HepG2 (cell line): ENCODE measurements at regions not wholly inside any gene's neighbourhood (a gene's known extent, or its start where the extent isn't known, plus 50 kb on each side); places are given as distances from the start of the nearest gene placed in this dataset.

Source experiments
- ATAC-seq: fragments of 200-7000 bp; cut with Tn5 transposase; 3 replicates; pipeline ENCODE4 v1.9.1; 2020; ENCODE audit warnings: mild to moderate bottlenecking, moderate library complexity
- BruUV-seq: library from RNA; stranded (reverse); fragments of 400-500 nt; replicated peaks from 2 replicates; lab custom pipeline; 2021; lab: Mats Ljungman, UMichigan
- CTCF ChIA-PET: fragments of 300-600 bp; formaldehyde crosslinking; extraction: SDS; loops from one replicate; lab custom pipeline; 2021; ENCODE audit warnings: low total read pairs, inconsistent platforms, low intra/inter-chr PET ratio; lab: Yijun Ruan, JAX
- POLR2A ChIA-PET: fragments of 350-600 bp; sonication (Branson Sonifier 250); formaldehyde crosslinking; loops from one replicate; lab custom pipeline; 2020; ENCODE audit warnings: antibody characterized with exemption, inconsistent platforms; lab: Yijun Ruan, JAX
- DNase-seq: peaks from one replicate; pipeline ENCODE4 v3.0.0-alpha.2; 2015; ENCODE audit warnings: low spot score
- FAIRE-seq: peaks from 3 replicates; lab custom pipeline; 2011; peaks lifted over from hg19 to GRCh38; lab: Jason Lieb, UNC
- H2AFZ ChIP-seq: one replicate; pipeline ENCODE4 v1.6.1; 2011; ENCODE audit warnings: low read length, inconsistent platforms
- H3K27ac ChIP-seq: fragments of 300-600 bp; 3 replicates; pipeline ENCODE4 v1.8.0; 2011; ENCODE audit warnings: mixed run types, mild to moderate bottlenecking, mixed read lengths, low read length, inconsistent platforms; ENCODE audit not compliant: insufficient read depth; ENCODE audit errors: extremely low read length
- H3K27me3 ChIP-seq, 2 experiments: fragments of 200-600 bp in 1 of 2; 2 replicates in 1 of 2; 3 replicates in 1 of 2; pipeline versions ENCODE4 v1.6.0 to v1.8.0; 2011; ENCODE audit warnings: low read length in 2 of 2, mild to moderate bottlenecking in 2 of 2, moderate library complexity in 2 of 2, inconsistent platforms in 1 of 2; ENCODE audit not compliant: insufficient read depth in 2 of 2, control insufficient read depth in 1 of 2
- H3K36me3 ChIP-seq, 2 experiments: fragments of 200-600 bp in 1 of 2; replicated peaks in 1 of 2; 2 replicates in 1 of 2; 3 replicates in 1 of 2; pipeline versions ENCODE4 v1.5.1 to v1.8.0; 2011; ENCODE audit warnings: low read length in 2 of 2, inconsistent platforms in 1 of 2; ENCODE audit not compliant: insufficient read depth in 2 of 2, control insufficient read depth in 1 of 2
- H3K4me1 ChIP-seq: 2 replicates; pipeline ENCODE4 v1.5.1; 2012; ENCODE audit warnings: low read length, inconsistent platforms; ENCODE audit not compliant: insufficient read depth
- H3K4me2 ChIP-seq: 2 replicates; pipeline ENCODE4 v1.6.0; 2011; ENCODE audit warnings: low read depth, low read length, inconsistent platforms
- H3K4me3 ChIP-seq, 3 experiments: fragments of 200-600 bp in 1 of 3; sonication (generic), shearing (Covaris generic) in 1 of 3; replicated peaks in 1 of 3; 2 replicates each; pipeline ENCODE4 v1.5.1; 2011 to 2016; ENCODE audit warnings: low read length in 3 of 3, inconsistent platforms in 2 of 3, low read depth in 2 of 3, mild to moderate bottlenecking in 2 of 3, control low read depth in 1 of 3, mixed read lengths in 1 of 3; ENCODE audit not compliant: insufficient read depth in 1 of 3
- H3K79me2 ChIP-seq: one replicate; pipeline ENCODE4 v1.6.1; 2011; ENCODE audit warnings: low read length, inconsistent platforms; ENCODE audit not compliant: insufficient read depth
- H3K9ac ChIP-seq: 2 replicates; pipeline ENCODE4 v1.6.0; 2011; ENCODE audit warnings: mild to moderate bottlenecking, low read depth, low read length, inconsistent platforms; ENCODE audit not compliant: insufficient read depth
- H3K9me3 ChIP-seq: 2 replicates; pipeline ENCODE4 v1.5.1; 2012; ENCODE audit warnings: mild to moderate bottlenecking, low read length
- H4K20me1 ChIP-seq: 2 replicates; pipeline ENCODE4 v1.6.0; 2011; ENCODE audit warnings: inconsistent platforms, mild to moderate bottlenecking, low read length, moderate library complexity; ENCODE audit not compliant: insufficient read depth
- E2F2 ChIP-seq: sonication (generic); formaldehyde crosslinking; IDR thresholded peaks from 2 replicates; pipeline ENCODE4 v1.4.0; 2020; ENCODE audit warnings: missing genetic modification reagents, borderline replicate concordance
- HMGXB4 ChIP-seq, 2 experiments: sonication (generic) in 1 of 2; formaldehyde crosslinking in 1 of 2; IDR thresholded peaks; 2 replicates each; pipeline versions ENCODE4 v1.4.0 to v1.6.1; 2018 to 2020; ENCODE audit warnings: missing genetic modification reagents in 2 of 2, borderline replicate concordance in 1 of 2, low read depth in 1 of 2, mild to moderate bottlenecking in 1 of 2, missing biosample characterization in 1 of 2
- KAT2B ChIP-seq: fragments of 150-350 bp; IDR thresholded peaks from 2 replicates; pipeline ENCODE4 v1.6.1; 2014; ENCODE audit warnings: low read depth, low read length, borderline replicate concordance
- KLF11 ChIP-seq: IDR thresholded peaks from 2 replicates; pipeline ENCODE4 v1.6.1; 2016; ENCODE audit warnings: missing compliant biosample characterization
- KLF6 ChIP-seq: IDR thresholded peaks from 2 replicates; pipeline ENCODE4 v1.8.0; 2016; ENCODE audit warnings: missing biosample characterization, missing genetic modification reagents
- LCORL ChIP-seq, 2 experiments: fragments of 450-650 bp in 1 of 2; sonication (generic) in 1 of 2; formaldehyde crosslinking in 1 of 2; IDR thresholded peaks; 2 replicates each; pipeline versions ENCODE4 v1.5.0 to v1.6.1; 2017 to 2020; ENCODE audit warnings: antibody characterized with exemption in 1 of 2, missing genetic modification reagents in 1 of 2
- PBX3 ChIP-seq: sonication (generic); formaldehyde crosslinking; IDR thresholded peaks from 2 replicates; pipeline ENCODE4 v1.8.1; 2023; ENCODE audit warnings: missing genetic modification reagents, inconsistent platforms, borderline replicate concordance
- RBAK ChIP-seq: sonication (generic); formaldehyde crosslinking; IDR thresholded peaks from 2 replicates; pipeline ENCODE4 v1.5.1; 2020; ENCODE audit warnings: mild to moderate bottlenecking, missing genetic modification reagents
- REL ChIP-seq: sonication (generic); formaldehyde crosslinking; conservative IDR thresholded peaks from 2 replicates; pipeline ENCODE4 v1.8.0; 2022; ENCODE audit warnings: mild to moderate bottlenecking, missing genetic modification reagents, moderate library complexity
- SRF ChIP-seq: IDR thresholded peaks from 2 replicates; pipeline ENCODE4 v1.6.1; 2011; ENCODE audit warnings: mild to moderate bottlenecking, low read depth, low read length, moderate library complexity
- ZMYM4 ChIP-seq: sonication (generic); formaldehyde crosslinking; IDR thresholded peaks from 2 replicates; pipeline ENCODE4 v1.8.1; 2023; ENCODE audit warnings: mild to moderate bottlenecking, missing genetic modification reagents
- ZNF274 ChIP-seq: sonication (generic); formaldehyde crosslinking; IDR thresholded peaks from 2 replicates; pipeline ENCODE4 v1.5.1; 2020; ENCODE audit warnings: mild to moderate bottlenecking, missing genetic modification reagents
- WGBS: methylation state at CpG from one replicate; pipeline ENCODE4 v1.1.6; 2017; ENCODE audit warnings: low lambda C conversion rate; 5-methylcytosine and 5-hydroxymethylcytosine counted together
- in situ Hi-C: cut with HindIII; loops from 2 replicates; pipeline ENCODE4 v1.10.0; 2017; ENCODE audit warnings: low pct_unique_long_range_greater_than_20kb; ENCODE audit not compliant: extremely low pct_ligation_motif_present
- intact Hi-C: fragments of 100-400 bp; cut with micrococcal nuclease; formaldehyde crosslinking; loops from one replicate; pipeline ENCODE4 v1.10.0; 2022; ENCODE audit not compliant: unreplicated experiment

GRCh38 chr3:193787496-193787870, 194.5 kb downstream of the OPA1 start:
- POLR2A ChIA-PET: no interaction called here
- Histone ChIP-seq H3K4me1 (peaks cover 8% of the 10 kb centered on the region), H3K79me2 (no peaks in the 10 kb centered on the region), H3K4me3 (no peak overlapping the region), H3K9me3 (no peaks in the 10 kb centered on the region), H3K36me3 (no peaks in the 10 kb centered on the region), H3K27ac (no peak overlapping the region), H3K27me3 (peaks cover 0 to 24% of the 10 kb centered on the region in 2 experiments; a peak in 4 of 5 replicates), H4K20me1 (no peaks in the 10 kb centered on the region), H2AFZ (no peak overlapping the region), H3K4me2 (no peak overlapping the region), H3K9ac (no peak overlapping the region)
- DNase-seq (no peak), ATAC-seq (no peak; the same call in 2 of the 3 replicates), FAIRE-seq (no peak)
- in situ Hi-C loops: loop anchor here (5.0 kb wide), 1 partner anchor 530 kb away; no protein-coding TSS in a partner anchor
- intact Hi-C loops: no loop called here
- no peak for TF ChIP-seq REL (CRISPR knock-in tag)
- no peak for TF ChIP-seq SRF
- TF ChIP-seq E2F2: no peak
- no peak for TF ChIP-seq ZNF274 (CRISPR knock-in tag)
- 83% methylated on average over 7 of the region's 12 CpGs for WGBS
- BruUV-seq: no TSS peak
- CTCF ChIA-PET: interaction anchor here (1.8 kb wide), 1 partner anchor 528 kb away, joined by 16 read pairs; no protein-coding TSS in a partner anchor

GRCh38 chr3:193788189-193788991, 195.4 kb downstream of the OPA1 start:
- ChIA-PET POLR2A (no interaction called here), CTCF (interaction anchor here (1.2 to 1.8 kb wide), 3 partner anchors 349 to 528 kb away, joined by 3 to 16 read pairs (median 6); no protein-coding TSS in a partner anchor)
- no peaks in the 10 kb centered on the region for H4K20me1 ChIP-seq
- DNase-seq (peak; percentile 64), FAIRE-seq (peak; percentile 59), ATAC-seq (peak; percentile 98)
- peak overlapping the region; percentile 19; the same call in 1 of the 2 replicates for H3K4me2 ChIP-seq
- intact Hi-C loops (loop anchor here (2.0 kb wide), 2 partner anchors 124 to 348 kb away; partner anchors contain the start of gene HES1), in situ Hi-C loops (loop anchor here (5.0 kb wide), 1 partner anchor 529 kb away; no protein-coding TSS in a partner anchor)
- H3K79me2 ChIP-seq: no peaks in the 10 kb centered on the region
- no peak overlapping the region for H3K9ac ChIP-seq
- peaks cover 0 to 16% of the 10 kb centered on the region in 2 experiments; a peak in 3 of 5 replicates for H3K27me3 ChIP-seq
- no TSS peak for BruUV-seq
- no peaks in the 10 kb centered on the region for H3K36me3 ChIP-seq
- H2AFZ ChIP-seq: no peak overlapping the region
- H3K9me3 ChIP-seq: no peaks in the 10 kb centered on the region
- H3K4me1 ChIP-seq: no peaks in the 10 kb centered on the region
- WGBS: 9% methylated on average over 12 of the region's 15 CpGs
- H3K27ac ChIP-seq: no peak overlapping the region
- H3K4me3 ChIP-seq: no peak overlapping the region
- TF ChIP-seq KLF6 (CRISPR knock-in tag): 0 out of 2 replicates have a peak, but pooled peaks have one; percentile 32
- 0 out of 2 replicates have a peak, but pooled peaks have one; percentile 32 for TF ChIP-seq KLF11 (CRISPR knock-in tag)
- TF ChIP-seq RBAK (CRISPR knock-in tag): no peak
- TF ChIP-seq HMGXB4 (CRISPR knock-in tag; IDR thresholded peaks at IDR 0.05; ENCODE audit: borderline replicate concordance in 1 of 2, low read depth in 1 of 2): peak in 1 of 2 experiments; percentile 52; a peak in 1 of 4 replicates
- TF ChIP-seq LCORL (IDR thresholded peaks at IDR 0.05): no peak
- TF ChIP-seq LCORL (CRISPR knock-in tag; IDR thresholded peaks at IDR 0.05): 0 out of 2 replicates have a peak, but pooled peaks have one; percentile 28
- TF ChIP-seq PBX3 (CRISPR knock-in tag): no peak
- TF ChIP-seq KAT2B: no peak
- 0 out of 2 replicates have a peak, but pooled peaks have one; percentile 21 for TF ChIP-seq ZMYM4 (CRISPR knock-in tag)
